CD4-positive, alpha-beta T cell (primary cell): ENCODE measurements at regions not wholly inside any gene's neighbourhood (a gene's known extent, or its start where the extent isn't known, plus 50 kb on each side); places are given as distances from the start of the nearest gene placed in this dataset.
"Not testable (repeated sequence)": the region's sequence is repeated elsewhere in the genome, so short reads cannot be mapped to it uniquely, and the experiment has no call there.

Experiments
- ATAC-seq: fragments of 200-7000 bp; cut with Tn5 transposase; one replicate; pipeline ENCODE4 v1.10.0; 2022; ENCODE audit warnings: mild to moderate bottlenecking; ENCODE audit not compliant: poor library complexity
- CTCF ChIA-PET: fragments of 350-600 bp; sonication (Branson Sonifier 250); formaldehyde crosslinking; loops from one replicate; lab custom pipeline; 2021; ENCODE audit warnings: antibody characterized with exemption, inconsistent platforms; lab: Charles Lee
- POLR2A ChIA-PET: fragments of 350-600 bp; sonication (Branson Sonifier 250); formaldehyde crosslinking; loops from one replicate; lab custom pipeline; 2021; ENCODE audit warnings: antibody characterized with exemption, inconsistent platforms; lab: Charles Lee
- DNase-seq, 14 experiments: peaks; one replicate each; pipeline ENCODE4 v3.0.0-alpha.2; 2013 to 2020; ENCODE audit warnings: mixed read lengths in 2 of 14
- H3K27ac ChIP-seq, 2 donors: one replicate each; pipeline versions ENCODE4 v1.5.1 to v1.7.0; 2013; ENCODE audit warnings: low read length in 2 of 2, low read depth in 1 of 2, mild to moderate bottlenecking in 1 of 2
- H3K27me3 ChIP-seq, 2 experiments: 1 replicate in 1 of 2; 2 replicates in 1 of 2; pipeline versions ENCODE4 v1.6.1 to v1.7.0; 2013; ENCODE audit warnings: low read length in 2 of 2, control low read depth in 1 of 2, mild to moderate bottlenecking in 1 of 2, moderate library complexity in 1 of 2; ENCODE audit not compliant: insufficient read depth in 2 of 2, control insufficient read depth in 1 of 2
- H3K36me3 ChIP-seq: one replicate; pipeline ENCODE4 v1.6.1; 2013; ENCODE audit warnings: low read length, control low read depth; ENCODE audit not compliant: insufficient read depth
- H3K4me1 ChIP-seq: one replicate; pipeline ENCODE4 v1.6.1; 2013; ENCODE audit warnings: low read length, control low read depth; ENCODE audit not compliant: insufficient read depth
- H3K4me3 ChIP-seq: one replicate; pipeline ENCODE4 v1.5.1; 2013; ENCODE audit warnings: mild to moderate bottlenecking, low read length, moderate library complexity
- H3K9me3 ChIP-seq, 2 experiments: 1 replicate in 1 of 2; 2 replicates in 1 of 2; pipeline versions ENCODE4 v1.6.1 to v1.7.0; 2013; ENCODE audit warnings: low read length in 2 of 2, mild to moderate bottlenecking in 2 of 2, control low read depth in 1 of 2, moderate library complexity in 1 of 2; ENCODE audit not compliant: control insufficient read depth in 1 of 2, insufficient read depth in 1 of 2
- H3K27ac Mint-ChIP-seq: one replicate; pipeline ENCODE4 v1.8.0; 2020; ENCODE audit warnings: mixed read lengths
- H3K27me3 Mint-ChIP-seq: one replicate; pipeline ENCODE4 v1.8.0; 2021; ENCODE audit warnings: mixed read lengths
- H3K36me3 Mint-ChIP-seq: one replicate; pipeline ENCODE4 v1.8.0; 2021; ENCODE audit warnings: low read depth, mixed read lengths
- H3K4me1 Mint-ChIP-seq: one replicate; pipeline ENCODE4 v1.8.0; 2021; ENCODE audit warnings: low read depth, mixed read lengths
- H3K4me3 Mint-ChIP-seq: one replicate; pipeline ENCODE4 v1.8.0; 2020; ENCODE audit warnings: mild to moderate bottlenecking, mixed read lengths
- H3K9me3 Mint-ChIP-seq: one replicate; pipeline ENCODE4 v1.8.0; 2020; ENCODE audit warnings: mixed read lengths
- intact Hi-C, 2 experiments: fragments of 100-400 bp; cut with DNase I in 1 of 2; cut with micrococcal nuclease in 1 of 2; formaldehyde crosslinking; loops; one replicate each; pipeline versions ENCODE4 v1.15.1 to v1.9.0; 2023 to 2025; cut with DNase I, micrococcal nuclease
- TF ChIP-seq, protein P1 (sequence below): fragments of 200-600 bp; IDR thresholded peaks from one replicate; pipeline ENCODE4 v1.8.0; 2022; ENCODE audit warnings: antibody characterized with exemption, mild to moderate bottlenecking

DNA sequence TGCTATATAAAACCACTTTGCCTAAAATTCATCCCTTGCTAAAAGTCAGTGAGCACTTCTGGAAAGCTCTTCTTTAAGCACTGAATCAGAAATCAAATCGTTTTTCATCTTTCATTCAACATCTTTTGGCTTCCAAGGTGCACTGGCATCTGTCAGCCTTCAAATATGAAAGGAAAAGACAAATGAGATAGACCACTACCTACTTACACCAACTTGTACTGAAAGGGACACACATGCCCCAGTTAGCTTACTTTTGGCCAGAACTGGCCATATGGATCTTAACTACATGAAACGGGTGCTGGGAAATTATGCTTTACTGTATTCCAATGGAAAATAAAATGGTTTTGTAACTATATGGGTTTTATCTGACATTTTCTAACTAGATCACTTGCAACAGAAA is 332.0 kb upstream of the ARPP21 start:
- intact Hi-C loops: no loop called here
- TF ChIP-seq, protein P1, sequence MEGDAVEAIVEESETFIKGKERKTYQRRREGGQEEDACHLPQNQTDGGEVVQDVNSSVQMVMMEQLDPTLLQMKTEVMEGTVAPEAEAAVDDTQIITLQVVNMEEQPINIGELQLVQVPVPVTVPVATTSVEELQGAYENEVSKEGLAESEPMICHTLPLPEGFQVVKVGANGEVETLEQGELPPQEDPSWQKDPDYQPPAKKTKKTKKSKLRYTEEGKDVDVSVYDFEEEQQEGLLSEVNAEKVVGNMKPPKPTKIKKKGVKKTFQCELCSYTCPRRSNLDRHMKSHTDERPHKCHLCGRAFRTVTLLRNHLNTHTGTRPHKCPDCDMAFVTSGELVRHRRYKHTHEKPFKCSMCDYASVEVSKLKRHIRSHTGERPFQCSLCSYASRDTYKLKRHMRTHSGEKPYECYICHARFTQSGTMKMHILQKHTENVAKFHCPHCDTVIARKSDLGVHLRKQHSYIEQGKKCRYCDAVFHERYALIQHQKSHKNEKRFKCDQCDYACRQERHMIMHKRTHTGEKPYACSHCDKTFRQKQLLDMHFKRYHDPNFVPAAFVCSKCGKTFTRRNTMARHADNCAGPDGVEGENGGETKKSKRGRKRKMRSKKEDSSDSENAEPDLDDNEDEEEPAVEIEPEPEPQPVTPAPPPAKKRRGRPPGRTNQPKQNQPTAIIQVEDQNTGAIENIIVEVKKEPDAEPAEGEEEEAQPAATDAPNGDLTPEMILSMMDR: no peak
- no peaks in the 10 kb centered on the region for H3K4me1 Mint-ChIP-seq
- peaks cover 5% of the 10 kb centered on the region for H3K9me3 Mint-ChIP-seq
- no peak overlapping the region for H3K27ac Mint-ChIP-seq
- H3K4me1 ChIP-seq: no peaks in the 10 kb centered on the region
- POLR2A ChIA-PET: no interaction called here
- H3K4me3 ChIP-seq: no peak overlapping the region
- H3K27me3 Mint-ChIP-seq: peaks cover 13% of the 10 kb centered on the region
- DNase-seq: no peak
- H3K36me3 Mint-ChIP-seq: no peaks in the 10 kb centered on the region
- no peak for ATAC-seq
- no peaks in the 10 kb centered on the region for H3K27me3 ChIP-seq
- no peaks in the 10 kb centered on the region for H3K9me3 ChIP-seq
- H3K27ac ChIP-seq: no peak overlapping the region
- CTCF ChIA-PET: no interaction called here
- no peaks in the 10 kb centered on the region for H3K36me3 ChIP-seq
- H3K4me3 Mint-ChIP-seq: no peak overlapping the region

DNA sequence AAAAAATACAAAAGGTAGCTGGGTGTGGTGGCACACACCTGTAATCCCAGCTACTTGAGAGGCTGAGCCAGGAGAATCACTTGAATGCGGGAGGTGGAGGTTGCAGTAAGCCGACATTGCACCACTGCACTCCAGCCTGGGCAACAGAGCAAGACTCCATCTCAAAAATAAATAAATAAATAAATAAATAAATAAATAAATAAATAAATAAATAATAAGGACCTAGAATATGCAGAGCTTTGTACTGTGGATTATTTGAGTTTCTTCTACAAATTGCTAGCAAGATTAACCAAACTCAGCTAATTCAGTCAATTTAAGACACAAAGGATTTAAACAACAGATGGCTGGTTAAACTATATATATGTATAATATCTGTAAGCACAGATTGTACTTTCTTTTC is 322.5 kb upstream of the ARPP21 start:
- H3K9me3 ChIP-seq, H3K4me1 Mint-ChIP-seq, H3K36me3 ChIP-seq, H3K27ac Mint-ChIP-seq, POLR2A ChIA-PET, H3K9me3 Mint-ChIP-seq, ATAC-seq, H3K4me1 ChIP-seq, H3K27me3 Mint-ChIP-seq, H3K27me3 ChIP-seq, DNase-seq, H3K4me3 ChIP-seq, H3K27ac ChIP-seq, H3K4me3 Mint-ChIP-seq, CTCF ChIA-PET, H3K36me3 Mint-ChIP-seq, intact Hi-C loops: not testable (repeated sequence)

DNA sequence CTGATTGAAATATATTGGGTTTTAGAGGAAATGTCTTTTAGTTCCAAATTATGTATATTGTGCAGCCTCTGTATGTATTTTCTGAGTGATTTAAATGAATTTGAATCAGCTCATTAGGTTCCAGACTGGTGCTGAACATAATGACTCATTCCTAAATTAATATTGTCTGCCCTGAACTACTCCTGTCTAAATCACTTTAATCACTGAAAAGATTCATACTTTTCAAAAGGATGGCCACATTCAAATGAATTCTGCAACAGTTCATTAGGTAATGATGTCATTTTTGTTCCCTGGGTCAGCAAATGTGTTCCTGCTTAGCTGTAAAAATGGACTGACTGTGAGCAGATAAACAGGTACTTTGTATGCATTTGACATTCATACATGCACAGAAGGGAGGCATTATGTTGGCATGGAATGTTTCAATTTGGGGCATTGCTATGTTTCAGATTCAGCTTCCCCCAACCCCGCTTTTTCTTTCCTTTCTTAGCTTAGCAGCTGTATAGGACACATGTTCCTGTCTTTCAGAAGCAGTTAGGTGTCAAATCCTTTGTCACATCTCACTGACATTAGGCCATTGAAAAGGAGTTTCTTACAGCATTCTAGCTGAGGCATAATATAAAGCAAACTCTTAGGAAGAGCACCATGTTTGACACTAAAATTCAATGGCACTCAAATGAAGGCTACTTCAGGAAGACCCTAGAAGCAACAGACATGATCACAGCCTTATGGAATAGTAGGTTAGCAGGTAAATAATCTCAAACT is 318.5 kb upstream of the ARPP21 start:
- intact Hi-C loops: no loop called here
- no peak overlapping the region for H3K4me3 Mint-ChIP-seq
- DNase-seq (no peak), ATAC-seq (no peak)
- Histone ChIP-seq H3K4me3 (no peak overlapping the region), H3K4me1 (no peaks in the 10 kb centered on the region), H3K27ac (no peak overlapping the region), H3K36me3 (no peaks in the 10 kb centered on the region), H3K27me3 (no peaks in the 10 kb centered on the region), H3K9me3 (no peaks in the 10 kb centered on the region)
- H3K27ac Mint-ChIP-seq: no peak overlapping the region
- peaks cover 6% of the 10 kb centered on the region for H3K9me3 Mint-ChIP-seq
- TF ChIP-seq, protein P1: no peak
- no peaks in the 10 kb centered on the region for H3K27me3 Mint-ChIP-seq
- POLR2A ChIA-PET: no interaction called here
- CTCF ChIA-PET: no interaction called here
- H3K36me3 Mint-ChIP-seq: no peaks in the 10 kb centered on the region
- H3K4me1 Mint-ChIP-seq: no peaks in the 10 kb centered on the region

DNA sequence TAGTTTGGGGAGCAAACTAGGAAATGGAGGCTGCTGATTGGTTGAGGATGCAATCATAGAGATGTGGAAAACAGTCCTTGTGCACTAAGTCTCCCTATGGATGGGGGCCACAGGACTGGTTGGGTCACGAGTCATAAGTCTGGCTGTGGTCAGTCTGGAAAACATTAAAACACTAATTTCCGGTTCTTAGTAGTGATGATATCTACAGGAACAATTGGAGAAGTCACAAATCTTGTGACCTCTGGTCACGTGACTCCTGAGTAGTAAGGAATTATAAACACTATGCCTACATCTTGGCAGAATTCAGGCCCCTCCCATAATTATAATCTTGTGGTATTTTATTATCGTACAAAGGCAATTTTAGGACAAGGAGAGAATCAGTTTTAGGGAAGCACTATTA is 317.3 kb upstream of the ARPP21 start:
- DNase-seq (no peak), ATAC-seq (no peak)
- ChIA-PET POLR2A (no interaction called here), CTCF (no interaction called here)
- Histone ChIP-seq H3K36me3 (no peaks in the 10 kb centered on the region), H3K4me1 (no peaks in the 10 kb centered on the region), H3K4me3 (no peak overlapping the region), H3K27me3 (no peaks in the 10 kb centered on the region), H3K27ac (no peak overlapping the region), H3K9me3 (no peaks in the 10 kb centered on the region)
- H3K27ac Mint-ChIP-seq: no peak overlapping the region
- no peak overlapping the region for H3K4me3 Mint-ChIP-seq
- H3K4me1 Mint-ChIP-seq: no peaks in the 10 kb centered on the region
- peaks cover 9% of the 10 kb centered on the region for H3K9me3 Mint-ChIP-seq
- no peaks in the 10 kb centered on the region for H3K27me3 Mint-ChIP-seq
- TF ChIP-seq, protein P1: no peak
- no peaks in the 10 kb centered on the region for H3K36me3 Mint-ChIP-seq
- intact Hi-C loops: no loop called here
